NCI-H2029 treated with DMSO at 0.1 percent for 48 hours (cell line): ENCODE measurements at regions not wholly inside any gene's neighbourhood (a gene's known extent, or its start where the extent isn't known, plus 50 kb on each side); places are given as distances from the start of the nearest gene placed in this dataset.

Source experiments
- DNase-seq: peaks from one replicate; lab custom pipeline; 2025; lab: John Stamatoyannopoulos, UW

- no peak for DNase-seq
These were observed 238.0 kb upstream of the SALL3 start for GRCh38 chr18:78741381-78742217.

- no peak for DNase-seq
These were observed 237.3 kb upstream of the SALL3 start for GRCh38 chr18:78742218-78742745.

GRCh38 chr18:78743078-78743477 is 236.5 kb upstream of the SALL3 start:
- DNase-seq, result no peak

- no peak for DNase-seq
These were observed 228.0 kb upstream of the SALL3 start for GRCh38 chr18:78751664-78752063.

GRCh38 chr18:78753240-78753639 is 226.4 kb upstream of the SALL3 start:
- no peak for DNase-seq

- no peak for DNase-seq
These were observed 225.1 kb upstream of the SALL3 start for GRCh38 chr18:78754311-78755043.

- DNase-seq, result no peak
These were observed 222.6 kb upstream of the SALL3 start for GRCh38 chr18:78757014-78757413.

- no peak for DNase-seq
These were observed 221.1 kb upstream of the SALL3 start for GRCh38 chr18:78758496-78758895.

GRCh38 chr18:78762753-78763152 is 216.9 kb upstream of the SALL3 start:
- no peak for DNase-seq

GRCh38 chr18:78764544-78764943 is 215.1 kb upstream of the SALL3 start:
- DNase-seq, result no peak

- no peak for DNase-seq
These were observed 214.5 kb upstream of the SALL3 start for GRCh38 chr18:78765142-78765541.

GRCh38 chr18:78765637-78766281 is 213.9 kb upstream of the SALL3 start:
- DNase-seq, result no peak

GRCh38 chr18:78766651-78767533 is 212.7 kb upstream of the SALL3 start:
- DNase-seq, result no peak

GRCh38 chr18:78767648-78768071 is 212.0 kb upstream of the SALL3 start:
- no peak for DNase-seq

GRCh38 chr18:78768221-78768620 is 211.4 kb upstream of the SALL3 start:
- DNase-seq, result no peak

- no peak for DNase-seq
These were observed 210.7 kb upstream of the SALL3 start for GRCh38 chr18:78768656-78769501.

- no peak for DNase-seq
These were observed 210.0 kb upstream of the SALL3 start for GRCh38 chr18:78769502-78770105.

- DNase-seq, result no peak
These were observed 209.3 kb upstream of the SALL3 start for GRCh38 chr18:78770139-78770822.

GRCh38 chr18:78770823-78771139 is 208.8 kb upstream of the SALL3 start:
- DNase-seq, result no peak
